ENCODE measurements at regions not wholly inside any gene's neighbourhood (a gene's known extent, or its start where the extent isn't known, plus 50 kb on each side); places are given as distances from the start of the nearest gene placed in this dataset.

DNA sequence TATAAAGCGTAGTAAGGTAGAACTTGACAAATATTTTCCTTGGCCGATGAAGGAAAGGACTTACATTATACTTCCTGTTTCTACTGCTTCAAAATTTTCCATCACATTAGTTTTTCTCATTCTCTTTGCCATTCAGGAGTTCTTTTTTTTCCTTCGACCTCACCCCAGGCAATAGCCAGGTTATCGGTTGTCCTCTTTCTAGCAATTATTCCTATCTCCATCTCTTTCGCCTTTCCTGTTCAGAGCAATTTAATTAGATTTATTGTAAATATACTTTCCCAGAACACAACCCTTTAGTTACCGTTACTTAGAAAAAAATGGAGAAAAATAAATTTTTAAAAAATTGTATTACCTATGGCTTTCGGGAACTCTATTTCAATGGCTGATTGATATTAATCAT, 205.2 kb downstream of the KCNJ2 start:
- Histone ChIP-seq H3K9me3 (ENCODE audit: insufficient read depth, low read depth) (peaks cover 4% of the 10 kb centered on the region; the same call in 1 of the 2 replicates), H3K27me3 (ENCODE audit: insufficient read depth, low read depth) (no peaks in the 10 kb centered on the region), H3K79me2 (ENCODE audit: low read depth) (no peaks in the 10 kb centered on the region), H3K4me3 (no peak overlapping the region), H2AFZ (no peak overlapping the region), H3F3A (ENCODE audit: insufficient read depth, low read depth) (no peaks in the 10 kb centered on the region), H3K9me2 (ENCODE audit: insufficient read depth) (no peaks in the 10 kb centered on the region), H3K27ac (no peak overlapping the region), H3K4me2 (no peak overlapping the region), H3K36me3 (ENCODE audit: low read depth) (no peaks in the 10 kb centered on the region), H4K20me1 (ENCODE audit: insufficient read depth) (no peaks in the 10 kb centered on the region), H3K4me1 (replicated peaks; ENCODE audit: insufficient read depth) (no peaks in the 10 kb centered on the region)
- intact Hi-C loops (cut with micrococcal nuclease; ENCODE audit: unreplicated experiment): no loop called here
- BruUV-seq (replicated peaks): no TSS peak
- DNase-seq: no peak
- TF ChIP-seq, protein P1, sequence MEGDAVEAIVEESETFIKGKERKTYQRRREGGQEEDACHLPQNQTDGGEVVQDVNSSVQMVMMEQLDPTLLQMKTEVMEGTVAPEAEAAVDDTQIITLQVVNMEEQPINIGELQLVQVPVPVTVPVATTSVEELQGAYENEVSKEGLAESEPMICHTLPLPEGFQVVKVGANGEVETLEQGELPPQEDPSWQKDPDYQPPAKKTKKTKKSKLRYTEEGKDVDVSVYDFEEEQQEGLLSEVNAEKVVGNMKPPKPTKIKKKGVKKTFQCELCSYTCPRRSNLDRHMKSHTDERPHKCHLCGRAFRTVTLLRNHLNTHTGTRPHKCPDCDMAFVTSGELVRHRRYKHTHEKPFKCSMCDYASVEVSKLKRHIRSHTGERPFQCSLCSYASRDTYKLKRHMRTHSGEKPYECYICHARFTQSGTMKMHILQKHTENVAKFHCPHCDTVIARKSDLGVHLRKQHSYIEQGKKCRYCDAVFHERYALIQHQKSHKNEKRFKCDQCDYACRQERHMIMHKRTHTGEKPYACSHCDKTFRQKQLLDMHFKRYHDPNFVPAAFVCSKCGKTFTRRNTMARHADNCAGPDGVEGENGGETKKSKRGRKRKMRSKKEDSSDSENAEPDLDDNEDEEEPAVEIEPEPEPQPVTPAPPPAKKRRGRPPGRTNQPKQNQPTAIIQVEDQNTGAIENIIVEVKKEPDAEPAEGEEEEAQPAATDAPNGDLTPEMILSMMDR (conservative IDR thresholded peaks at IDR 0.05): no peak
- TF ChIP-seq EZH2 (IDR thresholded peaks at IDR 0.05; ENCODE audit: low read depth): no peak
- ChIA-PET POLR2A (ENCODE audit: unreplicated experiment) (no interaction called here), CTCF (no interaction called here)

GRCh38 chr17:70375406-70375805, 206.1 kb downstream of the KCNJ2 start:
- Histone ChIP-seq H3K4me3 (no peak overlapping the region), H3K79me2 (ENCODE audit: low read depth) (no peaks in the 10 kb centered on the region), H3K4me1 (replicated peaks; ENCODE audit: insufficient read depth) (no peaks in the 10 kb centered on the region), H3K27me3 (ENCODE audit: insufficient read depth, low read depth) (no peaks in the 10 kb centered on the region), H3K36me3 (ENCODE audit: low read depth) (no peaks in the 10 kb centered on the region), H4K20me1 (ENCODE audit: insufficient read depth) (no peaks in the 10 kb centered on the region), H3K27ac (no peak overlapping the region), H2AFZ (no peak overlapping the region), H3K9me3 (ENCODE audit: insufficient read depth, low read depth) (peaks cover 4% of the 10 kb centered on the region; the same call in 1 of the 2 replicates), H3K9me2 (ENCODE audit: insufficient read depth) (no peaks in the 10 kb centered on the region), H3F3A (ENCODE audit: insufficient read depth, low read depth) (no peaks in the 10 kb centered on the region), H3K4me2 (no peak overlapping the region)
- ChIA-PET POLR2A (ENCODE audit: unreplicated experiment) (no interaction called here), CTCF (no interaction called here)
- no peak for DNase-seq
- intact Hi-C loops (cut with micrococcal nuclease; ENCODE audit: unreplicated experiment): no loop called here
- BruUV-seq (replicated peaks): no TSS peak
- TF ChIP-seq, protein P1 (conservative IDR thresholded peaks at IDR 0.05): no peak
- TF ChIP-seq EZH2 (IDR thresholded peaks at IDR 0.05; ENCODE audit: low read depth): no peak

DNA sequence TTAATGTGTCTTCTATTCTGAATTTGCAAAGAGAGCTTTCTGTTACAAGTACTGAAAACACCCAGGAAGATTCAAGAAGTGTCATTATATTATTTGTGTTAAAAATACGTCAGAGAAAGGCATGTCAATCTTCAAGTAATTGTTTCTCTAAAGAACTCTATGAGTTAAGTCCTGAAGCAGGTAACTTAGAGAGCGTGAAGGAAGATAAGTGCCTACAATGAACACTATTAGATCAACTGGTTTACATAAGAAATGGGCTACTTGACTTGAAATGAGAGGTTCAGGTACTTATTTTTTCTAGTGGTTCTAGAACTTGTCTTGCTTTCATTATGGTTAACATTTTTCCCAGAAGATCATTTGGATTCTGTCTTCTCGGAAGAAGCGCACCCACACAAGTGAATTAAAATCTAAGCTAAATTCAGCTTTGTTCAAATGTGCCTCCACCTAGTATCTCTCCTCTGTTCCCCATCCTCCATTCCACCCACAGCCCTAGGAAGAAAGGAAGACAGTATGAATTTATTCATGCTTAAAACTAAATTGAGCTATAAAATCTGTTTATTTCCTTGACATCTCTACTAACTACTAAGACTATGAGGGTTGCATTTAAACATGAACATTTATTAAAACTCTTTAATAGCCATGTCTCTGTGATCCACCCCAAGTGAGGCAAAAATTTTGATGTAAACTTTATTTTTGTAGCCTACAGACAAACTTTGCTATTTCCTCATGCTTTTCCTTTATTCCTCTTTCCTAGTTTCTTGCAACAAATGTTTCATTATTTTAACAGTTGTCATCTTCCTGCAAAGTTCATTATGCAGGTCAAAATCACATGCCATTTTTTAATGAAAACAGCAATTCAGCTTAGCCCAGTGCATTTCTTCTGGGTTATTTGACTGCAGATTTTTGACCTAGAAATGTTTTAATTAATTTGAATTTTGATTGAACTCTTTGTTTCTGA, 206.8 kb downstream of the KCNJ2 start:
- H3K36me3 ChIP-seq (ENCODE audit: low read depth): no peaks in the 10 kb centered on the region
- no peak overlapping the region for H3K4me3 ChIP-seq
- no peaks in the 10 kb centered on the region for H3K27me3 ChIP-seq (ENCODE audit: insufficient read depth, low read depth)
- no peak overlapping the region for H2AFZ ChIP-seq
- H3K4me1 ChIP-seq (replicated peaks; ENCODE audit: insufficient read depth): no peaks in the 10 kb centered on the region
- no TSS peak for BruUV-seq (replicated peaks)
- H3K4me2 ChIP-seq: no peak overlapping the region
- ChIA-PET CTCF (no interaction called here), POLR2A (ENCODE audit: unreplicated experiment) (no interaction called here)
- H3K9me3 ChIP-seq (ENCODE audit: insufficient read depth, low read depth): peaks cover 4% of the 10 kb centered on the region; the same call in 1 of the 2 replicates
- H3K79me2 ChIP-seq (ENCODE audit: low read depth): no peaks in the 10 kb centered on the region
- intact Hi-C loops (cut with micrococcal nuclease; ENCODE audit: unreplicated experiment): no loop called here
- H4K20me1 ChIP-seq (ENCODE audit: insufficient read depth): no peaks in the 10 kb centered on the region
- no peak for TF ChIP-seq EZH2 (IDR thresholded peaks at IDR 0.05; ENCODE audit: low read depth)
- TF ChIP-seq, protein P1 (conservative IDR thresholded peaks at IDR 0.05): no peak
- no peaks in the 10 kb centered on the region for H3F3A ChIP-seq (ENCODE audit: insufficient read depth, low read depth)
- no peaks in the 10 kb centered on the region for H3K9me2 ChIP-seq (ENCODE audit: insufficient read depth)
- no peak overlapping the region for H3K27ac ChIP-seq
- no peak for DNase-seq

Measured in PC-9 (cell line).